GM12878 (cell line): ENCODE measurements at regions not wholly inside any gene's neighbourhood (a gene's known extent, or its start where the extent isn't known, plus 50 kb on each side); places are given as distances from the start of the nearest gene placed in this dataset.
"Not testable (repeated sequence)": the region's sequence is repeated elsewhere in the genome, so short reads cannot be mapped to it uniquely, and the experiment has no call there.

Source experiments
- ATAC-seq: fragments of 200-7000 bp; cut with Tn5 transposase; 3 replicates; pipeline ENCODE4 v1.9.1; 2020; ENCODE audit warnings: mild to moderate bottlenecking, moderate library complexity
- BruUV-seq: library from RNA; stranded (reverse); fragments of 400-500 nt; replicated peaks from 2 replicates; lab custom pipeline; 2021; lab: Mats Ljungman, UMichigan
- CTCF ChIA-PET: fragments of 300-600 bp; sonication (Branson Sonifier 250); formaldehyde crosslinking; extraction: SDS; loops from one replicate; lab custom pipeline; 2021; ENCODE audit warnings: inconsistent platforms; lab: Yijun Ruan, JAX
- POLR2A ChIA-PET: fragments of 350-600 bp; formaldehyde crosslinking; extraction: SDS; loops from one replicate; lab custom pipeline; 2021; ENCODE audit warnings: inconsistent platforms; lab: Charles Lee
- RAD21 ChIA-PET: fragments of 300-600 bp; sonication (Branson Sonifier 250); formaldehyde crosslinking; loops from one replicate; lab custom pipeline; 2023; ENCODE audit warnings: antibody characterized with exemption; ENCODE audit not compliant: unreplicated experiment; lab: Charles Lee
- SMC1A ChIA-PET: fragments of 300-600 bp; sonication (Branson Sonifier 250); formaldehyde crosslinking; loops from one replicate; lab custom pipeline; 2023; ENCODE audit not compliant: unreplicated experiment, uncharacterized antibody; lab: Charles Lee
- DNase-seq: peaks from one replicate; pipeline ENCODE4 v3.0.0-alpha.2; 2011; ENCODE audit warnings: low read depth, low spot score
- FAIRE-seq: peaks from 3 replicates; lab custom pipeline; 2011; peaks lifted over from hg19 to GRCh38; lab: Jason Lieb, UNC
- H2AFZ ChIP-seq: 2 replicates; pipeline ENCODE4 v1.6.0; 2011; ENCODE audit warnings: low read depth, low read length, control low read depth; ENCODE audit not compliant: control insufficient read depth
- H3K27ac ChIP-seq: 2 replicates; pipeline ENCODE4 v1.5.1; 2011; ENCODE audit warnings: control low read depth; ENCODE audit not compliant: control insufficient read depth, insufficient read depth
- H3K27me3 ChIP-seq, 2 experiments: replicated peaks in 1 of 2; 2 replicates each; pipeline versions ENCODE4 v1.6.0 to v1.6.1; 2011; ENCODE audit warnings: low read length in 1 of 2; ENCODE audit not compliant: control insufficient read depth in 2 of 2, insufficient read depth in 2 of 2
- H3K36me3 ChIP-seq, 2 experiments: 2 replicates each; pipeline ENCODE4 v1.5.1; 2011; ENCODE audit warnings: low read length in 1 of 2; ENCODE audit not compliant: control insufficient read depth in 2 of 2, insufficient read depth in 2 of 2
- H3K4me1 ChIP-seq: 2 replicates; pipeline ENCODE4 v1.6.1; 2011; ENCODE audit warnings: mild to moderate bottlenecking, low read length, moderate library complexity, mixed read lengths; ENCODE audit not compliant: control insufficient read depth, insufficient read depth
- H3K4me2 ChIP-seq: 2 replicates; pipeline ENCODE4 v1.6.0; 2011; ENCODE audit warnings: control low read depth; ENCODE audit not compliant: control insufficient read depth, insufficient read depth
- H3K4me3 ChIP-seq: fragments of 200-600 bp; sonication (generic); 2 replicates; pipeline ENCODE4 v1.5.1; 2016
- H3K79me2 ChIP-seq: 2 replicates; pipeline ENCODE4 v1.6.0; 2011; ENCODE audit warnings: low read length; ENCODE audit not compliant: control insufficient read depth, insufficient read depth
- H3K9ac ChIP-seq: 2 replicates; pipeline ENCODE4 v1.8.0; 2011; ENCODE audit warnings: low read length, control low read depth, mixed read lengths; ENCODE audit not compliant: control insufficient read depth, insufficient read depth
- H3K9me3 ChIP-seq: replicated peaks from 3 replicates; pipeline ENCODE4 v1.5.1; 2011; ENCODE audit warnings: mild to moderate bottlenecking, low read length; ENCODE audit not compliant: control insufficient read depth, insufficient read depth
- H4K20me1 ChIP-seq: 2 replicates; pipeline ENCODE4 v1.6.0; 2011; ENCODE audit not compliant: control insufficient read depth, insufficient read depth
- NFXL1 ChIP-seq: fragments of 450-650 bp; IDR thresholded peaks from 2 replicates; pipeline ENCODE4 v1.6.1; 2017; ENCODE audit warnings: antibody characterized with exemption, mild to moderate bottlenecking, borderline replicate concordance
- WGBS: methylation state at CpG from one replicate; pipeline ENCODE4 v1.1.6; 2016; ENCODE audit warnings: low lambda C conversion rate; ENCODE audit not compliant: insufficient replicate concordance, insufficient coverage; ENCODE audit errors: missing lambda C conversion rate; 5-methylcytosine and 5-hydroxymethylcytosine counted together
- in situ Hi-C: fragments of 300-500 bp; cut with MboI; formaldehyde crosslinking; loops from 9 replicates; pipeline ENCODE4 v1.14.3; 2018; ENCODE audit warnings: mixed read lengths
- intact Hi-C: fragments of 100-400 bp; cut with micrococcal nuclease; formaldehyde crosslinking; loops from one replicate; pipeline ENCODE4 v1.14.2; 2022; ENCODE audit not compliant: unreplicated experiment
- TF ChIP-seq, protein P1 (sequence below): fragments of 450-650 bp; formaldehyde crosslinking; IDR thresholded peaks from 2 replicates; pipeline ENCODE4 v1.4.0; 2022; ENCODE audit warnings: mild to moderate bottlenecking, moderate library complexity

- TF ChIP-seq, protein P1, sequence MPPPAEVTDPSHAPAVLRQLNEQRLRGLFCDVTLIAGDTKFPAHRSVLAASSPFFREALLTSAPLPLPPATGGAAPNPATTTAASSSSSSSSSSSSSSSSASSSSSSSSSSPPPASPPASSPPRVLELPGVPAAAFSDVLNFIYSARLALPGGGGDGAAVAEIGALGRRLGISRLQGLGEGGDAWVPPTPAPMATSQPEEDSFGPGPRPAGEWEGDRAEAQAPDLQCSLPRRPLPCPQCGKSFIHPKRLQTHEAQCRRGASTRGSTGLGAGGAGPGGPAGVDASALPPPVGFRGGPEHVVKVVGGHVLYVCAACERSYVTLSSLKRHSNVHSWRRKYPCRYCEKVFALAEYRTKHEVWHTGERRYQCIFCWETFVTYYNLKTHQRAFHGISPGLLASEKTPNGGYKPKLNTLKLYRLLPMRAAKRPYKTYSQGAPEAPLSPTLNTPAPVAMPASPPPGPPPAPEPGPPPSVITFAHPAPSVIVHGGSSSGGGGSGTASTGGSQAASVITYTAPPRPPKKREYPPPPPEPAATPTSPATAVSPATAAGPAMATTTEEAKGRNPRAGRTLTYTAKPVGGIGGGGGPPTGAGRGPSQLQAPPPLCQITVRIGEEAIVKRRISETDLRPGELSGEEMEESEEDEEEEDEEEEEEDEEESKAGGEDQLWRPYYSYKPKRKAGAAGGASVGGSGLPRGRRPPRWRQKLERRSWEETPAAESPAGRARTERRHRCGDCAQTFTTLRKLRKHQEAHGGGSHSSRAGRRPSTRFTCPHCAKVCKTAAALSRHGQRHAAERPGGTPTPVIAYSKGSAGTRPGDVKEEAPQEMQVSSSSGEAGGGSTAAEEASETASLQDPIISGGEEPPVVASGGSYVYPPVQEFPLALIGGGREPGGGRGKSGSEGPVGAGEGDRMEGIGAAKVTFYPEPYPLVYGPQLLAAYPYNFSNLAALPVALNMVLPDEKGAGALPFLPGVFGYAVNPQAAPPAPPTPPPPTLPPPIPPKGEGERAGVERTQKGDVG (CRISPR knock-in tag), result no peak
- no peak for TF ChIP-seq NFXL1
- TF ChIP-seq, all 136 proteins: peak for 0
Observed at GRCh38 chr10:130516141-130516735, 380.0 kb downstream of the GLRX3 start (continued).

DNA sequence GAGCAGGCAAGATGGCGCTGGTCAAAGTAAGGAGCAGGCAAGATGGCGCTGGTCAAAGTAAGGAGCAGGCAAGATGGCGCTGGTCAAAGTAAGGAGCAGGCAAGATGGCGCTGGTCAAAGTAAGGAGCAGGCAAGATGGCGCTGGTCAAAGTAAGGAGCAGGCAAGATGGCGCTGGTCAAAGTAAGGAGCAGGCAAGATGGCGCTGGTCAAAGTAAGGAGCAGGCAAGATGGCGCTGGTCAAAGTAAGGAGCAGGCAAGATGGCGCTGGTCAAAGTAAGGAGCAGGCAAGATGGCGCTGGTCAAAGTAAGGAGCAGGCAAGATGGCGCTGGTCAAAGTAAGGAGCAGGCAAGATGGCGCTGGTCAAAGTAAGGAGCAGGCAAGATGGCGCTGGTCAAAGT lies 382.7 kb downstream of the GLRX3 start:
- RAD21 ChIA-PET, intact Hi-C loops, CTCF ChIA-PET, H3K27ac ChIP-seq, H3K79me2 ChIP-seq, DNase-seq, SMC1A ChIA-PET, H3K9me3 ChIP-seq, in situ Hi-C loops, H3K27me3 ChIP-seq, H3K9ac ChIP-seq, H3K36me3 ChIP-seq, BruUV-seq, H2AFZ ChIP-seq, H3K4me2 ChIP-seq, H3K4me1 ChIP-seq, FAIRE-seq, POLR2A ChIA-PET, ATAC-seq, H3K4me3 ChIP-seq, H4K20me1 ChIP-seq: not testable (repeated sequence)
- WGBS, result 43% methylated on average over 4 of the region's 13 CpGs
